ENCODE measurements at regions not wholly inside any gene's neighbourhood (a gene's known extent, or its start where the extent isn't known, plus 50 kb on each side); places are given as distances from the start of the nearest gene placed in this dataset.

DNA sequence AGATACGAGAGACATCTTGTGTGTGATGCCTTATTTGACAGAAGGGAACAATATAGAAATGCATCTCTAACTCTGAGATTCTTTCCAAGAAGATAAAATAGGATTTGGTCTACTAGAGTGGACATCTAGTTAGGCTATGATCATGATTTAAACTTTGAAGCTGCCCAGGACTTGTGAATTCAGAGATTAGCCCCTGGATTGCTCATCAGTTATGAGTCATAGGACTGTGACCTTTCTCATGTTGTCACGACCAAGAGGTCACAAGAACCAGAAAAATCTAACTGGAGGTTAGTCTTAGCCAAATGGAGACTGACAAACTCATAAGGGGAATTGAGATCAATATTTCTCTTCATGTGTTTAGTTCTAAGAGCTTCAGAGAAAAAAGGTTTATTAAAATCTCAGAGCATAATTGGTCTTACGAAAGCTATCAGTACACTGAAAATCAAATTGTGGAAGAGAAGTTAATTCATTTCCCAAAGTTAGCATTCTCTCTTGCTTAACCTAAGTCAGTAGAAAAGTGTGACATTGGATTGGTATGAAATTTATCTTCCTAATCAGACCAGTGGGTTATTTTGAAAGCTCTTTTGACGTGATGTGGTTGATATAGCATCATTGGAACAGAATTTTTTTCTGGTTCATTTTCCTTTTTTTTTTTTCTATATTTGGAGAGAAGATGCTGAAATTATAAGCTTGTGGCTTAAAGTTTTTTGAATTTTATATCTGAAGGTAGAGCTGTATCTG, 245.7 kb downstream of the RNF144B start:
- TF ChIP-seq, protein P1, sequence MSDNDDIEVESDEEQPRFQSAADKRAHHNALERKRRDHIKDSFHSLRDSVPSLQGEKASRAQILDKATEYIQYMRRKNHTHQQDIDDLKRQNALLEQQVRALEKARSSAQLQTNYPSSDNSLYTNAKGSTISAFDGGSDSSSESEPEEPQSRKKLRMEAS (IDR thresholded peaks at IDR 0.05), result no peak
- TF ChIP-seq, protein P2, sequence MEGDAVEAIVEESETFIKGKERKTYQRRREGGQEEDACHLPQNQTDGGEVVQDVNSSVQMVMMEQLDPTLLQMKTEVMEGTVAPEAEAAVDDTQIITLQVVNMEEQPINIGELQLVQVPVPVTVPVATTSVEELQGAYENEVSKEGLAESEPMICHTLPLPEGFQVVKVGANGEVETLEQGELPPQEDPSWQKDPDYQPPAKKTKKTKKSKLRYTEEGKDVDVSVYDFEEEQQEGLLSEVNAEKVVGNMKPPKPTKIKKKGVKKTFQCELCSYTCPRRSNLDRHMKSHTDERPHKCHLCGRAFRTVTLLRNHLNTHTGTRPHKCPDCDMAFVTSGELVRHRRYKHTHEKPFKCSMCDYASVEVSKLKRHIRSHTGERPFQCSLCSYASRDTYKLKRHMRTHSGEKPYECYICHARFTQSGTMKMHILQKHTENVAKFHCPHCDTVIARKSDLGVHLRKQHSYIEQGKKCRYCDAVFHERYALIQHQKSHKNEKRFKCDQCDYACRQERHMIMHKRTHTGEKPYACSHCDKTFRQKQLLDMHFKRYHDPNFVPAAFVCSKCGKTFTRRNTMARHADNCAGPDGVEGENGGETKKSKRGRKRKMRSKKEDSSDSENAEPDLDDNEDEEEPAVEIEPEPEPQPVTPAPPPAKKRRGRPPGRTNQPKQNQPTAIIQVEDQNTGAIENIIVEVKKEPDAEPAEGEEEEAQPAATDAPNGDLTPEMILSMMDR (IDR thresholded peaks at IDR 0.05 in 2 of 3, conservative IDR thresholded peaks at IDR 0.05 in 1 of 3; ENCODE audit: borderline replicate concordance in 1 of 3, insufficient read depth in 1 of 3, low read depth in 2 of 3, low read length in 2 of 3), result no peak
